DOHH2 (cell line): ENCODE measurements at regions not wholly inside any gene's neighbourhood (a gene's known extent, or its start where the extent isn't known, plus 50 kb on each side); places are given as distances from the start of the nearest gene placed in this dataset.

Experiments used
- H3F3A ChIP-seq: fragments of 200-600 bp; sonication (generic), shearing (Covaris generic); 2 replicates; pipeline ENCODE4 v1.6.0; 2016; ENCODE audit warnings: antibody characterized with exemption, mild to moderate bottlenecking; ENCODE audit not compliant: control insufficient read depth, insufficient read depth
- H3K27ac ChIP-seq: fragments of 200-600 bp; sonication (generic); 2 replicates; pipeline ENCODE4 v1.5.1; 2014; ENCODE audit warnings: low read depth, mild to moderate bottlenecking, low read length, moderate library complexity
- H3K27me3 ChIP-seq: fragments of 200-600 bp; sonication (generic); 2 replicates; pipeline ENCODE4 v1.6.1; 2014; ENCODE audit warnings: mild to moderate bottlenecking, low read length, mixed read lengths; ENCODE audit not compliant: control insufficient read depth
- H3K36me3 ChIP-seq: fragments of 200-600 bp; sonication (generic); 2 replicates; pipeline ENCODE4 v1.6.1; 2014; ENCODE audit warnings: mild to moderate bottlenecking, low read length, moderate library complexity, mixed read lengths; ENCODE audit not compliant: control insufficient read depth
- H3K4me1 ChIP-seq: fragments of 200-600 bp; sonication (generic); 2 replicates; pipeline ENCODE4 v1.6.1; 2014; ENCODE audit warnings: mild to moderate bottlenecking, low read length, mixed read lengths; ENCODE audit not compliant: control insufficient read depth
- H3K4me2 ChIP-seq: fragments of 200-600 bp; sonication (generic); 2 replicates; pipeline ENCODE4 v1.6.0; 2014; ENCODE audit warnings: mild to moderate bottlenecking, low read length, moderate library complexity
- H3K4me3 ChIP-seq: fragments of 200-600 bp; sonication (generic); 2 replicates; pipeline ENCODE4 v1.5.1; 2014; ENCODE audit warnings: mild to moderate bottlenecking, low read length, mixed read lengths
- H3K79me2 ChIP-seq: fragments of 200-600 bp; sonication (generic); 2 replicates; pipeline ENCODE4 v1.6.1; 2014; ENCODE audit warnings: mild to moderate bottlenecking, low read length, mixed read lengths; ENCODE audit not compliant: control insufficient read depth
- H3K9me2 ChIP-seq: fragments of 200-600 bp; sonication (generic); replicated peaks from 2 replicates; pipeline ENCODE4 v1.6.1; 2014; ENCODE audit warnings: mild to moderate bottlenecking, low read length, mixed read lengths; ENCODE audit not compliant: control insufficient read depth
- H3K9me3 ChIP-seq: fragments of 200-600 bp; sonication (generic); 2 replicates; pipeline ENCODE4 v1.6.1; 2014; ENCODE audit warnings: antibody characterized with exemption, low read length, mixed read lengths; ENCODE audit not compliant: control insufficient read depth, insufficient read depth
- H4K20me1 ChIP-seq: fragments of 200-600 bp; sonication (generic); 2 replicates; pipeline ENCODE4 v1.6.0; 2014; ENCODE audit warnings: low read depth, mild to moderate bottlenecking, antibody characterized with exemption, low read length, moderate library complexity; ENCODE audit not compliant: control insufficient read depth, insufficient read depth
- CTCF ChIP-seq: fragments of 200-600 bp; sonication (generic); IDR thresholded peaks from one replicate; pipeline ENCODE4 v1.5.1; 2014; ENCODE audit warnings: antibody characterized with exemption, mild to moderate bottlenecking, low read depth, low read length; ENCODE audit not compliant: poor library complexity, severe bottlenecking
- EZH2phosphoT487 ChIP-seq: fragments of 200-600 bp; sonication (generic); IDR thresholded peaks from 2 replicates; pipeline ENCODE4 v1.6.1; 2017; ENCODE audit warnings: borderline replicate concordance, mild to moderate bottlenecking, antibody characterized with exemption, low read length, moderate library complexity, mixed read lengths

- TF ChIP-seq EZH2phosphoT487 (no peak), CTCF (no peak)
- Histone ChIP-seq H3K9me3 (no peaks in the 10 kb centered on the region; the same call in 1 of the 2 replicates), H3K4me3 (no peak overlapping the region), H3K27me3 (no peaks in the 10 kb centered on the region), H3F3A (no peaks in the 10 kb centered on the region), H3K9me2 (no peaks in the 10 kb centered on the region), H3K36me3 (no peaks in the 10 kb centered on the region), H3K27ac (no peak overlapping the region), H3K4me1 (no peaks in the 10 kb centered on the region), H3K79me2 (no peaks in the 10 kb centered on the region), H4K20me1 (no peaks in the 10 kb centered on the region), H3K4me2 (no peak overlapping the region)
Observed at GRCh38 chr5:4370218-4370617, 769.9 kb upstream of the ADAMTS16 start.

GRCh38 chr5:4372481-4372880, 767.6 kb upstream of the ADAMTS16 start:
- H4K20me1 ChIP-seq = no peaks in the 10 kb centered on the region
- H3K4me2 ChIP-seq = no peak overlapping the region
- no peak overlapping the region for H3K27ac ChIP-seq
- no peaks in the 10 kb centered on the region for H3K36me3 ChIP-seq
- no peak overlapping the region for H3K4me3 ChIP-seq
- H3F3A ChIP-seq = no peaks in the 10 kb centered on the region
- H3K27me3 ChIP-seq = no peaks in the 10 kb centered on the region
- no peaks in the 10 kb centered on the region for H3K4me1 ChIP-seq
- H3K79me2 ChIP-seq = no peaks in the 10 kb centered on the region
- no peaks in the 10 kb centered on the region for H3K9me3 ChIP-seq
- H3K9me2 ChIP-seq = no peaks in the 10 kb centered on the region
- TF ChIP-seq CTCF (no peak), EZH2phosphoT487 (no peak)

- H3K4me3 ChIP-seq = no peak overlapping the region
- no peaks in the 10 kb centered on the region for H3K9me2 ChIP-seq
- no peaks in the 10 kb centered on the region for H3K9me3 ChIP-seq
- no peaks in the 10 kb centered on the region for H3K4me1 ChIP-seq
- H4K20me1 ChIP-seq = no peaks in the 10 kb centered on the region
- no peaks in the 10 kb centered on the region for H3K79me2 ChIP-seq
- no peaks in the 10 kb centered on the region for H3K36me3 ChIP-seq
- no peak for TF ChIP-seq CTCF
- no peak for TF ChIP-seq EZH2phosphoT487
- no peaks in the 10 kb centered on the region for H3K27me3 ChIP-seq
- H3F3A ChIP-seq = no peaks in the 10 kb centered on the region
- H3K27ac ChIP-seq = no peak overlapping the region
- H3K4me2 ChIP-seq = no peak overlapping the region
Observed at GRCh38 chr5:4373051-4373820, 766.9 kb upstream of the ADAMTS16 start.
